ENCODE measurements at regions not wholly inside any gene's neighbourhood (a gene's known extent, or its start where the extent isn't known, plus 50 kb on each side); places are given as distances from the start of the nearest gene placed in this dataset.

- no peak for DNase-seq
These were observed 951.2 kb upstream of the MIR17HG start for GRCh38 chr13:90396266-90396665.

GRCh38 chr13:90397503-90397902, 950.0 kb upstream of the MIR17HG start:
- DNase-seq, result no peak

- no peak for DNase-seq
These were observed 947.1 kb upstream of the MIR17HG start for GRCh38 chr13:90400372-90400771.

- DNase-seq, result no peak
These were observed 946.3 kb upstream of the MIR17HG start for GRCh38 chr13:90401150-90401549.

- no peak for DNase-seq
These were observed 945.4 kb upstream of the MIR17HG start for GRCh38 chr13:90402102-90402501.

- no peak for DNase-seq
These were observed 944.9 kb upstream of the MIR17HG start for GRCh38 chr13:90402613-90403012.

GRCh38 chr13:90403330-90404082, 944.0 kb upstream of the MIR17HG start:
- DNase-seq, result no peak

- no peak for DNase-seq
These were observed 942.2 kb upstream of the MIR17HG start for GRCh38 chr13:90405301-90405700.

GRCh38 chr13:90412980-90413379, 934.5 kb upstream of the MIR17HG start:
- DNase-seq, result no peak

GRCh38 chr13:90413548-90413947, 933.9 kb upstream of the MIR17HG start:
- DNase-seq, result no peak

GRCh38 chr13:90414691-90415596, 932.5 kb upstream of the MIR17HG start:
- DNase-seq, result no peak

GRCh38 chr13:90415902-90416301, 931.6 kb upstream of the MIR17HG start:
- DNase-seq, result no peak

GRCh38 chr13:90416519-90416918, 931.0 kb upstream of the MIR17HG start:
- no peak for DNase-seq

GRCh38 chr13:90416938-90417337, 930.5 kb upstream of the MIR17HG start:
- DNase-seq, result no peak

- no peak for DNase-seq
These were observed 926.8 kb upstream of the MIR17HG start for GRCh38 chr13:90420683-90421082.

GRCh38 chr13:90427322-90428272, 919.9 kb upstream of the MIR17HG start:
- DNase-seq, result no peak

GRCh38 chr13:90428522-90429210, 918.8 kb upstream of the MIR17HG start:
- no peak for DNase-seq

- DNase-seq, result no peak
These were observed 917.4 kb upstream of the MIR17HG start for GRCh38 chr13:90430127-90430526.

- DNase-seq, result no peak
These were observed 910.8 kb upstream of the MIR17HG start for GRCh38 chr13:90436697-90437096.

- no peak for DNase-seq
These were observed 908.9 kb upstream of the MIR17HG start for GRCh38 chr13:90438576-90438975.

- DNase-seq, result no peak
These were observed 904.2 kb upstream of the MIR17HG start for GRCh38 chr13:90443268-90443667.

- DNase-seq, result no peak
These were observed 903.3 kb upstream of the MIR17HG start for GRCh38 chr13:90444232-90444631.
